Astrocyte (in vitro differentiated cells and primary cell): ENCODE measurements at regions not wholly inside any gene's neighbourhood (a gene's known extent, or its start where the extent isn't known, plus 50 kb on each side); places are given as distances from the start of the nearest gene placed in this dataset.

Experiments
- EZH2 ChIP-seq: IDR thresholded peaks from 2 replicates; pipeline ENCODE4 v1.6.1; 2012; ENCODE audit warnings: mild to moderate bottlenecking, low read length, inconsistent platforms; ENCODE audit not compliant: insufficient read depth
- TF ChIP-seq, protein P1 (sequence below): IDR thresholded peaks from 2 replicates; pipeline ENCODE4 v1.5.1; 2011; ENCODE audit warnings: low read depth, mild to moderate bottlenecking, inconsistent platforms, low read length, moderate library complexity; ENCODE audit not compliant: insufficient read depth

DNA sequence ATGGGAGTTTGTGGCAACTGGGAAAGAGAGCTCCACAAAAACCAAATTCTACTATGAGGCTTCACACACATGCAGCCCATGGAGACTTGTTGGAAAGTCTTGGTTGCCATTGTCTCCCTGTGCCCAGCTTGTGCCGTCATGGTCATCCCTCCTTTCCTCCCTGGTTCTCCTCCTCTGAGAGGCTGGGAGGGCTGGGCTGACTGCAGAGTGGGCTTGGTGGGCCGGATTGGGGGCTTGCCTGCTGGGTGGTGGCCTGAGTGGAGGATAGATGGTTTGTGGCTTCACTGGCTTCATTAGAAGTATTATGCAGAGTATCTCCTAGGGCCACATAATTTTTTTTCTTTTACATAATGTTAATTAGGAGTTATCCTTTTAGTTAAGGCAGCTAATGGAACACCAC, 52.3 kb upstream of the IRX2 start:
- TF ChIP-seq, protein P1, sequence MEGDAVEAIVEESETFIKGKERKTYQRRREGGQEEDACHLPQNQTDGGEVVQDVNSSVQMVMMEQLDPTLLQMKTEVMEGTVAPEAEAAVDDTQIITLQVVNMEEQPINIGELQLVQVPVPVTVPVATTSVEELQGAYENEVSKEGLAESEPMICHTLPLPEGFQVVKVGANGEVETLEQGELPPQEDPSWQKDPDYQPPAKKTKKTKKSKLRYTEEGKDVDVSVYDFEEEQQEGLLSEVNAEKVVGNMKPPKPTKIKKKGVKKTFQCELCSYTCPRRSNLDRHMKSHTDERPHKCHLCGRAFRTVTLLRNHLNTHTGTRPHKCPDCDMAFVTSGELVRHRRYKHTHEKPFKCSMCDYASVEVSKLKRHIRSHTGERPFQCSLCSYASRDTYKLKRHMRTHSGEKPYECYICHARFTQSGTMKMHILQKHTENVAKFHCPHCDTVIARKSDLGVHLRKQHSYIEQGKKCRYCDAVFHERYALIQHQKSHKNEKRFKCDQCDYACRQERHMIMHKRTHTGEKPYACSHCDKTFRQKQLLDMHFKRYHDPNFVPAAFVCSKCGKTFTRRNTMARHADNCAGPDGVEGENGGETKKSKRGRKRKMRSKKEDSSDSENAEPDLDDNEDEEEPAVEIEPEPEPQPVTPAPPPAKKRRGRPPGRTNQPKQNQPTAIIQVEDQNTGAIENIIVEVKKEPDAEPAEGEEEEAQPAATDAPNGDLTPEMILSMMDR, result no peak
- TF ChIP-seq EZH2, result no peak
